HG02642 (cell line): ENCODE measurements at regions not wholly inside any gene's neighbourhood (a gene's known extent, or its start where the extent isn't known, plus 50 kb on each side); places are given as distances from the start of the nearest gene placed in this dataset.

Experiments
- ATAC-seq: cut with Tn5 transposase; IDR thresholded peaks from one replicate; pipeline ENCODE4 v1.9.1; 2021; ENCODE audit warnings: mild to moderate bottlenecking; ENCODE audit not compliant: unreplicated experiment, poor library complexity

GRCh38 chr4:23741681-23742191, 148.1 kb downstream of the PPARGC1A start:
- no peak for ATAC-seq

GRCh38 chr4:23737571-23737970, 152.3 kb downstream of the PPARGC1A start:
- no peak for ATAC-seq

- no peak for ATAC-seq
Measured at GRCh38 chr4:23736466-23736865, 153.4 kb downstream of the PPARGC1A start.

- no peak for ATAC-seq
Measured at GRCh38 chr4:23734000-23734399, 155.8 kb downstream of the PPARGC1A start.

GRCh38 chr4:23733476-23733875, 156.4 kb downstream of the PPARGC1A start:
- ATAC-seq, result no peak

- ATAC-seq, result no peak
Measured at GRCh38 chr4:23730998-23731397, 158.8 kb downstream of the PPARGC1A start.

- no peak for ATAC-seq
Measured at GRCh38 chr4:23728971-23729370, 160.9 kb downstream of the PPARGC1A start.

- ATAC-seq, result no peak
Measured at GRCh38 chr4:23728393-23728792, 161.5 kb downstream of the PPARGC1A start.

- no peak for ATAC-seq
Measured at GRCh38 chr4:23720556-23720955, 169.3 kb downstream of the PPARGC1A start.

GRCh38 chr4:23718435-23718834, 171.4 kb downstream of the PPARGC1A start:
- no peak for ATAC-seq

GRCh38 chr4:23717528-23718248, 172.2 kb downstream of the PPARGC1A start:
- ATAC-seq, result no peak

- ATAC-seq, result no peak
Measured at GRCh38 chr4:23710298-23710697, 179.5 kb downstream of the PPARGC1A start.

GRCh38 chr4:23707652-23708026, 182.2 kb downstream of the PPARGC1A start:
- no peak for ATAC-seq

- no peak for ATAC-seq
Measured at GRCh38 chr4:23706972-23707651, 182.7 kb downstream of the PPARGC1A start.

- ATAC-seq, result no peak
Measured at GRCh38 chr4:23700197-23700596, 189.7 kb downstream of the PPARGC1A start.

- no peak for ATAC-seq
Measured at GRCh38 chr4:23697722-23698121, 192.1 kb downstream of the PPARGC1A start.

- no peak for ATAC-seq
Measured at GRCh38 chr4:23697001-23697528, 192.8 kb downstream of the PPARGC1A start.

GRCh38 chr4:23686169-23686897, 203.5 kb downstream of the PPARGC1A start:
- no peak for ATAC-seq

- ATAC-seq, result no peak
Measured at GRCh38 chr4:23685471-23685870, 204.4 kb downstream of the PPARGC1A start.

GRCh38 chr4:23680671-23681518, 209.0 kb downstream of the PPARGC1A start:
- ATAC-seq, result no peak
